CD14-positive monocyte (primary cell): ENCODE measurements at regions not wholly inside any gene's neighbourhood (a gene's known extent, or its start where the extent isn't known, plus 50 kb on each side); places are given as distances from the start of the nearest gene placed in this dataset.

Experiments used
- DNase-seq, 3 donors: peaks; one replicate each; pipeline ENCODE4 v3.0.0-alpha.2; 2011 to 2022
- H2AFZ ChIP-seq: 2 replicates; pipeline ENCODE4 v1.6.0; 2012; ENCODE audit warnings: mild to moderate bottlenecking, low read depth, low read length, inconsistent platforms; ENCODE audit not compliant: insufficient read depth, poor library complexity, severe bottlenecking
- H3K27ac ChIP-seq, 2 donors: 1 replicate in 1 of 2; 2 replicates in 1 of 2; pipeline ENCODE4 v1.5.1; 2012 to 2013; ENCODE audit warnings: low read length in 2 of 2, control low read depth in 1 of 2, inconsistent platforms in 1 of 2, low read depth in 1 of 2, mild to moderate bottlenecking in 1 of 2
- H3K27me3 ChIP-seq, 2 donors: one replicate each; pipeline versions ENCODE4 v1.6.0 to v1.6.1; 2011 to 2013; ENCODE audit warnings: low read length in 2 of 2; ENCODE audit not compliant: control insufficient read depth in 2 of 2, insufficient read depth in 2 of 2
- H3K36me3 ChIP-seq, 2 donors: replicated peaks in 1 of 2; 1 replicate in 1 of 2; 2 replicates in 1 of 2; pipeline versions ENCODE4 v1.5.1 to v1.6.1; 2012 to 2013; ENCODE audit warnings: low read length in 2 of 2, control low read depth in 1 of 2, inconsistent platforms in 1 of 2, mild to moderate bottlenecking in 1 of 2; ENCODE audit not compliant: insufficient read depth in 2 of 2, control insufficient read depth in 1 of 2
- H3K4me1 ChIP-seq, 2 donors: 1 replicate in 1 of 2; 2 replicates in 1 of 2; pipeline versions ENCODE4 v1.5.1 to v1.6.1; 2012 to 2013; ENCODE audit warnings: low read length in 2 of 2, control low read depth in 1 of 2, inconsistent platforms in 1 of 2, mild to moderate bottlenecking in 1 of 2, moderate library complexity in 1 of 2; ENCODE audit not compliant: insufficient read depth in 2 of 2, control insufficient read depth in 1 of 2
- H3K4me2 ChIP-seq: replicated peaks from 2 replicates; pipeline ENCODE3; 2012; ENCODE audit warnings: low read length, moderate library complexity, mild to moderate bottlenecking; ENCODE audit not compliant: poor library complexity, severe bottlenecking; ENCODE audit errors: extremely low read depth
- H3K4me3 ChIP-seq, 3 experiments: fragments of 200-600 bp in 1 of 3; sonication (generic) in 1 of 3; replicated peaks in 1 of 3; 1 replicate in 2 of 3; 2 replicates in 1 of 3; pipeline ENCODE4 v1.5.1; 2011 to 2013; ENCODE audit warnings: low read length in 3 of 3, mild to moderate bottlenecking in 3 of 3, control low read depth in 2 of 3, low read depth in 2 of 3, inconsistent platforms in 1 of 3, moderate library complexity in 1 of 3
- H3K79me2 ChIP-seq: 2 replicates; pipeline ENCODE4 v1.6.0; 2012; ENCODE audit warnings: mild to moderate bottlenecking, control low read depth, inconsistent platforms, low read length, moderate library complexity; ENCODE audit not compliant: insufficient read depth
- H3K9ac ChIP-seq: 2 replicates; pipeline ENCODE4 v1.6.0; 2017; ENCODE audit warnings: low read length, mild to moderate bottlenecking; ENCODE audit not compliant: insufficient read depth, poor library complexity, severe bottlenecking
- H3K9me3 ChIP-seq, 2 donors: replicated peaks in 1 of 2; 1 replicate in 1 of 2; 2 replicates in 1 of 2; pipeline versions ENCODE4 v1.5.1 to v1.6.1; 2012 to 2013; ENCODE audit warnings: low read length in 2 of 2, control low read depth in 1 of 2; ENCODE audit not compliant: control insufficient read depth in 1 of 2, insufficient read depth in 1 of 2
- H4K20me1 ChIP-seq: 2 replicates; pipeline ENCODE4 v1.6.0; 2012; ENCODE audit warnings: mild to moderate bottlenecking, low read length, control low read depth, moderate library complexity; ENCODE audit not compliant: insufficient read depth
- H3K27ac Mint-ChIP-seq, 7 donors: one replicate each; pipeline ENCODE4 v1.8.0; 2020; ENCODE audit warnings: mild to moderate bottlenecking in 7 of 7, mixed read lengths in 7 of 7, moderate library complexity in 6 of 7, inconsistent platforms in 2 of 7
- H3K27me3 Mint-ChIP-seq, 3 donors: one replicate each; pipeline ENCODE4 v1.8.0; 2021 to 2022; ENCODE audit warnings: low read depth in 3 of 3, mild to moderate bottlenecking in 3 of 3, mixed read lengths in 3 of 3, moderate library complexity in 3 of 3, inconsistent platforms in 1 of 3
- H3K36me3 Mint-ChIP-seq, 2 donors: one replicate each; pipeline ENCODE4 v1.8.0; 2020; ENCODE audit warnings: mixed read lengths in 2 of 2, inconsistent platforms in 1 of 2, mild to moderate bottlenecking in 1 of 2
- H3K4me1 Mint-ChIP-seq: one replicate; pipeline ENCODE4 v1.8.0; 2020; ENCODE audit warnings: mild to moderate bottlenecking, mixed read lengths
- H3K4me3 Mint-ChIP-seq, 2 donors: one replicate each; pipeline ENCODE4 v1.8.0; 2020; ENCODE audit warnings: mild to moderate bottlenecking in 2 of 2, mixed read lengths in 2 of 2, moderate library complexity in 1 of 2
- H3K9me3 Mint-ChIP-seq, 7 donors: one replicate each; pipeline ENCODE4 v1.8.0; 2020 to 2022; ENCODE audit warnings: mixed read lengths in 7 of 7, mild to moderate bottlenecking in 6 of 7, moderate library complexity in 6 of 7, inconsistent platforms in 2 of 7
- CTCF ChIP-seq: fragments of 200-600 bp; IDR thresholded peaks from one replicate; pipeline ENCODE4 v1.8.0; 2022; ENCODE audit warnings: antibody characterized with exemption, mild to moderate bottlenecking
- WGBS: methylation state at CpG from one replicate; pipeline ENCODE4 v1.1.5; 2013; ENCODE audit warnings: missing lambda C conversion rate; ENCODE audit not compliant: insufficient coverage; 5-methylcytosine and 5-hydroxymethylcytosine counted together
- intact Hi-C, 2 donors: fragments of 100-400 bp; cut with micrococcal nuclease; formaldehyde crosslinking; loops; one replicate each; pipeline versions ENCODE4 v1.15.0 to v1.15.1; 2023

GRCh38 chr15:87707566-87708130, 548.9 kb downstream of the NTRK3 start:
- H3K9me3 Mint-ChIP-seq = peaks cover 0 to 15% (median 2%) of the 10 kb centered on the region in 7 donors
- Histone ChIP-seq H3K4me1 (peaks cover 0 to 5% of the 10 kb centered on the region in 2 donors), H3K9me3 (peaks cover 3 to 7% of the 10 kb centered on the region in 2 donors), H3K4me3 (no peak overlapping the region), H3K4me2 (no peak overlapping the region), H2AFZ (no peak overlapping the region), H3K27me3 (peaks cover 0 to 4% of the 10 kb centered on the region in 2 donors), H3K9ac (no peak overlapping the region), H3K27ac (no peak overlapping the region), H3K79me2 (no peaks in the 10 kb centered on the region), H3K36me3 (no peaks in the 10 kb centered on the region), H4K20me1 (no peaks in the 10 kb centered on the region)
- no peak for TF ChIP-seq CTCF
- H3K27ac Mint-ChIP-seq = no peak overlapping the region
- no peak for DNase-seq
- WGBS = 93% methylated on average over 5 of the region's 5 CpGs
- peaks cover 5% of the 10 kb centered on the region for H3K4me1 Mint-ChIP-seq
- intact Hi-C loops = no loop called here
- H3K27me3 Mint-ChIP-seq = peaks cover 2 to 10% (median 7%) of the 10 kb centered on the region in 3 donors
- no peaks in the 10 kb centered on the region for H3K36me3 Mint-ChIP-seq
- no peak overlapping the region for H3K4me3 Mint-ChIP-seq

GRCh38 chr15:87707071-87707470, 549.5 kb downstream of the NTRK3 start:
- intact Hi-C loops = no loop called here
- H3K36me3 ChIP-seq = no peaks in the 10 kb centered on the region
- H3K9me3 Mint-ChIP-seq = peaks cover 0 to 15% (median 2%) of the 10 kb centered on the region in 7 donors
- H3K27me3 Mint-ChIP-seq = peaks cover 2 to 7% (median 6%) of the 10 kb centered on the region in 3 donors
- H3K9ac ChIP-seq = no peak overlapping the region
- H3K4me3 ChIP-seq = no peak overlapping the region
- TF ChIP-seq CTCF = no peak
- peaks cover 0 to 3% of the 10 kb centered on the region in 2 donors for H3K27me3 ChIP-seq
- WGBS = 65% methylated on average over 3 of the region's 5 CpGs
- H3K4me2 ChIP-seq = no peak overlapping the region
- H3K27ac ChIP-seq = no peak overlapping the region
- H2AFZ ChIP-seq = no peak overlapping the region
- no peak for DNase-seq
- H3K79me2 ChIP-seq = no peaks in the 10 kb centered on the region
- H3K9me3 ChIP-seq = peaks cover 3 to 7% of the 10 kb centered on the region in 2 donors
- peaks cover 5% of the 10 kb centered on the region for H3K4me1 Mint-ChIP-seq
- H3K36me3 Mint-ChIP-seq = no peaks in the 10 kb centered on the region
- no peak overlapping the region for H3K4me3 Mint-ChIP-seq
- H3K27ac Mint-ChIP-seq = no peak overlapping the region
- H3K4me1 ChIP-seq = peaks cover 0 to 5% of the 10 kb centered on the region in 2 donors
- H4K20me1 ChIP-seq = no peaks in the 10 kb centered on the region
